Epithelial cell of proximal tubule (primary cell): ENCODE measurements at regions not wholly inside any gene's neighbourhood (a gene's known extent, or its start where the extent isn't known, plus 50 kb on each side); places are given as distances from the start of the nearest gene placed in this dataset.

Experiments
- DNase-seq: peaks from one replicate; pipeline ENCODE4 v3.0.0-alpha.2; 2011; ENCODE audit warnings: low read depth
- H3K4me3 ChIP-seq: 2 replicates; pipeline ENCODE4 v1.5.1; 2011; ENCODE audit warnings: low read depth, mild to moderate bottlenecking, low read length
- CTCF ChIP-seq: conservative IDR thresholded peaks from 2 replicates; pipeline ENCODE4 v1.5.1; 2012; ENCODE audit warnings: low read depth, mild to moderate bottlenecking, low read length

- no peak for DNase-seq
- TF ChIP-seq CTCF, result no peak
- no peak overlapping the region for H3K4me3 ChIP-seq
These were observed 518.8 kb upstream of the ZNF385D start for GRCh38 chr3:22269831-22270230.

- no peak for TF ChIP-seq CTCF
- H3K4me3 ChIP-seq, result no peak overlapping the region
These were observed 525.3 kb upstream of the ZNF385D start for GRCh38 chr3:22276351-22276750.

GRCh38 chr3:22284559-22284958 lies 533.5 kb upstream of the ZNF385D start:
- H3K4me3 ChIP-seq, result no peak overlapping the region
- TF ChIP-seq CTCF, result no peak
- DNase-seq, result no peak

More at GRCh38 chr3:22276351-22276750, 525.3 kb upstream of the ZNF385D start:
- DNase-seq, result no peak

GRCh38 chr3:22288756-22289155 lies 537.7 kb upstream of the ZNF385D start:
- H3K4me3 ChIP-seq, result no peak overlapping the region
- no peak for TF ChIP-seq CTCF
- no peak for DNase-seq

GRCh38 chr3:22292681-22293080 lies 541.7 kb upstream of the ZNF385D start:
- no peak for DNase-seq
- no peak for TF ChIP-seq CTCF
- no peak overlapping the region for H3K4me3 ChIP-seq

- H3K4me3 ChIP-seq, result no peak overlapping the region
- no peak for DNase-seq
- no peak for TF ChIP-seq CTCF
These were observed 545.6 kb upstream of the ZNF385D start for GRCh38 chr3:22296601-22297000.

- no peak for DNase-seq
- no peak for TF ChIP-seq CTCF
- no peak overlapping the region for H3K4me3 ChIP-seq
These were observed 546.4 kb upstream of the ZNF385D start for GRCh38 chr3:22297436-22297835.
